K562 (cell line): ENCODE measurements at regions not wholly inside any gene's neighbourhood (a gene's known extent, or its start where the extent isn't known, plus 50 kb on each side); places are given as distances from the start of the nearest gene placed in this dataset.

Source experiments
- CBX1 ChIP-seq: sonication (generic); IDR thresholded peaks from 2 replicates; pipeline ENCODE4 v1.6.1; 2016; ENCODE audit warnings: antibody characterized with exemption, low read depth, mild to moderate bottlenecking
- FOSL1 ChIP-seq: fragments of 200-800 bp; sonication (Bioruptor generic); conservative IDR thresholded peaks from 2 replicates; pipeline ENCODE4 v1.6.1; 2016; ENCODE audit warnings: missing genetic modification characterization, missing compliant biosample characterization
- PBX2 ChIP-seq, 2 experiments: IDR thresholded peaks in 1 of 2; conservative IDR thresholded peaks in 1 of 2; 2 replicates each; pipeline ENCODE4 v1.6.1; 2016; ENCODE audit warnings: low read depth in 2 of 2, mild to moderate bottlenecking in 1 of 2, missing compliant biosample characterization in 1 of 2, missing genetic modification characterization in 1 of 2, moderate library complexity in 1 of 2
- TF ChIP-seq, protein P1 (sequence below): sonication (generic); formaldehyde crosslinking; IDR thresholded peaks from 2 replicates; pipeline ENCODE4 v1.8.0; 2022; ENCODE audit warnings: mild to moderate bottlenecking, low read depth, missing genetic modification reagents

- no peak for TF ChIP-seq CBX1
- TF ChIP-seq PBX2 (CRISPR knock-in tag; IDR thresholded peaks at IDR 0.05; ENCODE audit: low read depth) = no peak
- no peak for TF ChIP-seq PBX2 (tag; conservative IDR thresholded peaks at IDR 0.05; ENCODE audit: low read depth)
- TF ChIP-seq FOSL1 (tag) = no peak
- TF ChIP-seq, protein P1, sequence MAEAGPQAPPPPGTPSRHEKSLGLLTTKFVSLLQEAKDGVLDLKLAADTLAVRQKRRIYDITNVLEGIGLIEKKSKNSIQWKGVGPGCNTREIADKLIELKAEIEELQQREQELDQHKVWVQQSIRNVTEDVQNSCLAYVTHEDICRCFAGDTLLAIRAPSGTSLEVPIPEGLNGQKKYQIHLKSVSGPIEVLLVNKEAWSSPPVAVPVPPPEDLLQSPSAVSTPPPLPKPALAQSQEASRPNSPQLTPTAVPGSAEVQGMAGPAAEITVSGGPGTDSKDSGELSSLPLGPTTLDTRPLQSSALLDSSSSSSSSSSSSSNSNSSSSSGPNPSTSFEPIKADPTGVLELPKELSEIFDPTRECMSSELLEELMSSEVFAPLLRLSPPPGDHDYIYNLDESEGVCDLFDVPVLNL = no peak
These were observed 73.4 kb upstream of the ATP2B1 start for GRCh38 chr12:89781946-89782550.
